ENCODE measurements at regions not wholly inside any gene's neighbourhood (a gene's known extent, or its start where the extent isn't known, plus 50 kb on each side); places are given as distances from the start of the nearest gene placed in this dataset.

DNA sequence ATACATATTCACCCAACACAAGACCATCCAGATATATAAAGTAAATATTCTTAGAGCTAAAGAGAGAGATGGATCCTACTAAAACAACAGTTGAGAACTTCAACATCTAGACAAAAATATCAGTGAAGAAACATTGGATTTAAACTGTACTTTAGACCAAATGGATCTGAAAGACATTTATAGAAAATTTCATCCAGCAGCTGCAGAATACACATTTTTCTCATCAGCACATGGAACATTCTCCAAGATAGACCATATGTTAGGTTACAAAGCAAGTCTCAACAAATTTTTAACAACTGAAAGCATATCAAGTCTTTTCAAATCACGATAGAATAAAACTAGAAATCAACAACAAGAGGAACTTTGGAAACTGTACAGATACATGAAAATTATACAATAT is 369.0 kb upstream of the CCDC54 start:
- Histone ChIP-seq H3K4me3 (ENCODE audit: low read length) (no peak overlapping the region), H3K27me3 (ENCODE audit: control insufficient read depth, insufficient read depth) (no peaks in the 10 kb centered on the region), H3K9me3 (ENCODE audit: control insufficient read depth, low read length) (no peaks in the 10 kb centered on the region), H3K27ac (ENCODE audit: low read length) (no peak overlapping the region), H3K4me1 (ENCODE audit: control insufficient read depth, insufficient read depth, low read length) (no peaks in the 10 kb centered on the region)
- intact Hi-C loops (cut with DNase I), result no loop called here
- no peak for DNase-seq
- 73% methylated on average over 1 of the region's 1 CpG for WGBS
- ATAC-seq, result no peak

DNA sequence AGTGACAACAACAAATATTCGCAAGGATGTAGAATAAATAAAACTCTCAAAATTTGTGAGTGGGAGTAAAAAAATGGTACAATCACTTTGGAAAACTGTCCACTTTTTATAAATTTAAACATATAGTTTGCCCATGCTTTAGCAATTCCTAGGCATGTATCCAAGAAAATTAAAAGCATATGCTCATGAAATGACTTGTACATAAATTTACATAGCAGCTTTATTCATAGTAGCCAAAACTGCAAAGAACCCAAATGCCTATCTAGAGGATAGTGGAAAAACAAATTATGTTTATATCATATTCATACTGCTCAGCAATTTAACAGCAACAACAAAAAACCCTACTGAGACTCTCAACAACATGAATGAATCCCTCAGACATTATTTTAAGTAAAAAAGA is 363.6 kb upstream of the CCDC54 start:
- no peak for ATAC-seq
- intact Hi-C loops (cut with DNase I), result no loop called here
- no peak for DNase-seq
- WGBS, result 91% methylated on average over 1 of the region's 1 CpG
- H3K27ac ChIP-seq (ENCODE audit: low read length), result no peak overlapping the region
- no peaks in the 10 kb centered on the region for H3K4me1 ChIP-seq (ENCODE audit: control insufficient read depth, insufficient read depth, low read length)
- H3K9me3 ChIP-seq (ENCODE audit: control insufficient read depth, low read length), result no peaks in the 10 kb centered on the region
- H3K4me3 ChIP-seq (ENCODE audit: low read length), result no peak overlapping the region
- H3K27me3 ChIP-seq (ENCODE audit: control insufficient read depth, insufficient read depth), result no peaks in the 10 kb centered on the region

DNA sequence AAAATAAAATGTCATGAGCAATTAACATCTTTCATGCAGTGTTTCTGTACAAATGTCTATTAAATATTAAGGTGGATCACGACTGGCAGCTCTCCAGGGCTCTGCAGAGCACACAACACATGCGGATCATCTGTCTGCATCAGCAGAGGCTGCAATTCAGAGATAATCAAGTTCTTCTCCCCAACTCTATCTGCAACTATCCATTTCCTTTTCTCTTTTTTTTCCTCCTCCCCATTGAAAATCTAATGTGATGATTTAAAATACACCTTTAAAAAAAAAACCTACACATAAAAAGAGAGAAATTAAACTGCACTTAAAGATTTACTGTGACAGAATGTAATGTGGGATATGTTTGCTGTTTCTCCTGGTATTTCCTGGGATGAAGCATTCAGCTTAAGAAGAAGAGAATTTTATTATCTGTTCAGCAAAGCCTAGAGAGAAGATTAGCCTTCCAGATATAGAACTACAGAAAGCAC is 352.6 kb upstream of the CCDC54 start:
- no peak overlapping the region for H3K27ac ChIP-seq (ENCODE audit: low read length)
- DNase-seq (no peak), ATAC-seq (no peak)
- no peaks in the 10 kb centered on the region for H3K27me3 ChIP-seq (ENCODE audit: control insufficient read depth, insufficient read depth)
- WGBS, result 20% methylated on average over 2 of the region's 2 CpGs
- intact Hi-C loops (cut with DNase I), result no loop called here
- H3K4me1 ChIP-seq (ENCODE audit: control insufficient read depth, insufficient read depth, low read length), result no peaks in the 10 kb centered on the region
- no peaks in the 10 kb centered on the region for H3K9me3 ChIP-seq (ENCODE audit: control insufficient read depth, low read length)
- no peak overlapping the region for H3K4me3 ChIP-seq (ENCODE audit: low read length)

DNA sequence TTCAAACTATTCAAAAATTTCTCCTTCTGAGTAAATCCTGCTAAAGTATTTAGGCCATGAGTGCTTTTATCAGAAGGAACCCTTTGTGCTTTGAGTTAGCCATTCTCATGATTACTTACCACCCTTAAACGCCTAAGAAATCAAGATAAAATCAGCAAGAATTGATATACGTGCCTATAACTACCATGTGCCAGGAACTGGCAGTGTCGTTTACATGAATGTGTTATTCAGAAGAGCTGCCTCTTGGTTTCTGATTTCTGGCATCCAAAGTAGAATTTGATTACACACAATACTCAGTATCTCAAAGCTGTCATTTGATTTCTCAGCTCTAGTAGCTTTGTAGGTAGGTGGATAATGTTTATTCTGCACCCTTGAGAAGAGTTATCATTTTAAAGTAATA is 351.3 kb upstream of the CCDC54 start:
- H3K27me3 ChIP-seq (ENCODE audit: control insufficient read depth, insufficient read depth), result no peaks in the 10 kb centered on the region
- DNase-seq (no peak), ATAC-seq (no peak)
- no peaks in the 10 kb centered on the region for H3K4me1 ChIP-seq (ENCODE audit: control insufficient read depth, insufficient read depth, low read length)
- intact Hi-C loops (cut with DNase I), result no loop called here
- WGBS, result 11% methylated on average over 3 of the region's 3 CpGs
- no peak overlapping the region for H3K27ac ChIP-seq (ENCODE audit: low read length)
- H3K4me3 ChIP-seq (ENCODE audit: low read length), result no peak overlapping the region
- H3K9me3 ChIP-seq (ENCODE audit: control insufficient read depth, low read length), result no peaks in the 10 kb centered on the region

DNA sequence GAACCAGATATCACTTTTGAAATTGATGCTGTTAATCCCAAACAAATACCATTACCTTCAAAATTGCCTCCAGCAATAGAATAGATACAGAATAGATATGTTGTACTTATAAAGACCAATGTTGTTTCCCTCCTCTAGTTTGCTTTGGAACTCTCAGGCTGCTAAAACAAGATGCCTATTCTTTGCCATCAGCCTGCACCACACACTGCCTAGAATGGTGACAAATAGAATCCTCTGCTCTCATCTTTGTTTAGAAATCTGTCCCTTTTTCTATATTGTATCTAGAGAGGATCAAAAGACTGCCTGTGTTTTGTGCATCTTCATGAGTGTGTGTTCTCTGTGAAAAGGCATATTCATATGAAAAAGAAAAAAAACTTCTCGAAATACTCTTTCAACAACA is 349.2 kb upstream of the CCDC54 start:
- no peaks in the 10 kb centered on the region for H3K9me3 ChIP-seq (ENCODE audit: control insufficient read depth, low read length)
- WGBS, result 78% methylated on average over 1 of the region's 1 CpG
- DNase-seq (no peak), ATAC-seq (no peak)
- intact Hi-C loops (cut with DNase I), result no loop called here
- H3K4me1 ChIP-seq (ENCODE audit: control insufficient read depth, insufficient read depth, low read length), result no peaks in the 10 kb centered on the region
- no peak overlapping the region for H3K27ac ChIP-seq (ENCODE audit: low read length)
- H3K4me3 ChIP-seq (ENCODE audit: low read length), result no peak overlapping the region
- H3K27me3 ChIP-seq (ENCODE audit: control insufficient read depth, insufficient read depth), result no peaks in the 10 kb centered on the region

DNA sequence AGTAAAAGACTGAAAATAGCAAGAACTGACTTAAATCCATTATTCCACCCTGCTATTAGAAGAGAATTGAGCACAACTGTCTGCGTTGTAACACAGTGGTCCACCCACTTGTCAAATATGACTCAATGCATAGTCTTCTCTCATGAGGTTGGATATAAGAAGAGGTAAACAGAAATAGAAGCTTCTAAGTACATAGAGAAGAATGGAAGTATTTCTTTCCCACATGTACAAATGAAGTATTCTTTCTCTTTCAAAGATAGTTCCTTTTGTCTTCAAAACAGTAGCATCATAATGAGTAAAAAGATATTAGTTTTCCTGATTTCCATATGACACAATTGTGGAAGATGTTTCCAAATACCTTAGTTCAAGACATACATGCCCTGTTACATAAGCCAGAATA is 348.6 kb upstream of the CCDC54 start:
- no peak for ATAC-seq
- no peak for DNase-seq
- 84% methylated on average over 1 of the region's 1 CpG for WGBS

DNA sequence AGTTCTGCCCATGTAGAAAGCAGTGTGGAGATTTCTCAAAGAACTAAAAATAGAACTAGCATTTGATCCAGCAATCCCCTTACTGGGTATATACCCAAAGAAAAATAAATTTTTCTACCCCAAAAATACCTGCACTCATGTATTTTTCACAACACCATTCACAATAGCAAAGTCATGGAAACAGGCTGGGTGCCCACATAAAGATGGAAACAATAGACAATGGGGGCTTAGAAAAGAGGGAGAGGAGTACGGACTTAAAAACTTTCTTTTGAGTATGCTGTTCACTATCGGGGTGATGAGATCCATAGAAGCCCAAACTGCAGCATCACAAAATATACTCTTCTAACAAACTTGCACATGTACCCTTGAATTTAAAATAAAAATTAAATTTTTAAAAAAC is 345.1 kb upstream of the CCDC54 start:
- intact Hi-C loops (cut with DNase I), result no loop called here
- Histone ChIP-seq H3K4me3 (ENCODE audit: low read length) (no peak overlapping the region), H3K4me1 (ENCODE audit: control insufficient read depth, insufficient read depth, low read length) (no peaks in the 10 kb centered on the region), H3K27me3 (ENCODE audit: control insufficient read depth, insufficient read depth) (no peaks in the 10 kb centered on the region), H3K27ac (ENCODE audit: low read length) (no peak overlapping the region), H3K9me3 (ENCODE audit: control insufficient read depth, low read length) (no peaks in the 10 kb centered on the region)
- ATAC-seq (no peak), DNase-seq (no peak)
- WGBS, result 88% methylated on average over 2 of the region's 2 CpGs

More for the DNA sequence above, 348.6 kb upstream of the CCDC54 start:
- Histone ChIP-seq H3K4me1 (ENCODE audit: control insufficient read depth, insufficient read depth, low read length) (no peaks in the 10 kb centered on the region), H3K4me3 (ENCODE audit: low read length) (no peak overlapping the region), H3K27ac (ENCODE audit: low read length) (no peak overlapping the region), H3K9me3 (ENCODE audit: control insufficient read depth, low read length) (no peaks in the 10 kb centered on the region), H3K27me3 (ENCODE audit: control insufficient read depth, insufficient read depth) (no peaks in the 10 kb centered on the region)
- intact Hi-C loops (cut with DNase I), result no loop called here

DNA sequence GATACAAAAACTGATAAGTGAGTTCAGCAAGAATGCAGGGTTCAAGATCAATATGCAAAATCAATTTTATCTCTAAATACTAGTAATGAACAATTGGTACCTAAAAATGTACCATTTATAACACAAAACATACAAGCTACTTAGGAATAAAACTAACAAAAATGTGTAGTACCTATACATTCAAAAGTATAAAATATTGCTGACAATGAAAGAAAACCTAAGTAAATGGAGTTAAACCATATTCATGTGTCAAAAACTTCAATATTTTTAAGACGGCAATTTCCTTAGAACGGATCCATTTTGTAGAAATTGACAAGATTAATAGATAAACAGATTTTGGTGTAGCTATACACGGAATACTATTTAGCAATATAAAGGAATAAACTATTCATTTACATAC is 343.1 kb upstream of the CCDC54 start:
- Histone ChIP-seq H3K4me1 (ENCODE audit: control insufficient read depth, insufficient read depth, low read length) (no peaks in the 10 kb centered on the region), H3K4me3 (ENCODE audit: low read length) (no peak overlapping the region), H3K27ac (ENCODE audit: low read length) (no peak overlapping the region), H3K27me3 (ENCODE audit: control insufficient read depth, insufficient read depth) (no peaks in the 10 kb centered on the region), H3K9me3 (ENCODE audit: control insufficient read depth, low read length) (no peaks in the 10 kb centered on the region)
- ATAC-seq, result no peak
- 93% methylated on average over 3 of the region's 3 CpGs for WGBS
- intact Hi-C loops (cut with DNase I), result no loop called here
- no peak for DNase-seq

DNA sequence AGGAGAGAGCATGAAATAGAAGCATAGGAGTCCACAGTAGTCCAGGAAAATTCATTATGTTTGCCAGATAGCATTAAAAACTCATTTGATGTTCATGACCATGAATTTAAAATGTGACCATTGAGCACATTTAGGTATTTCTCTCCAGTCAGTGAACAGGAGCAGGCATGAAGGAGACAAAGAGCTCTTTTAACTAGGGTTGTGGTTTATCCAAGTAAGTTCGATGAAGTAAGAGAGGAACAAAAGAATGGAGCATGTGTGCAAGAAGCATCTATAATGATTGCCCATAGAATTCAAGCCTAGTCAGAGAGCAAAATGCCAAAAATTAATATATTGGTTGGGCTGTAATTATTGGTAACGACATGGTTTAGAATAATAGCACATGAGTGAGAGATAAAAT is 342.1 kb upstream of the CCDC54 start:
- 78% methylated on average over 2 of the region's 2 CpGs for WGBS

DNA sequence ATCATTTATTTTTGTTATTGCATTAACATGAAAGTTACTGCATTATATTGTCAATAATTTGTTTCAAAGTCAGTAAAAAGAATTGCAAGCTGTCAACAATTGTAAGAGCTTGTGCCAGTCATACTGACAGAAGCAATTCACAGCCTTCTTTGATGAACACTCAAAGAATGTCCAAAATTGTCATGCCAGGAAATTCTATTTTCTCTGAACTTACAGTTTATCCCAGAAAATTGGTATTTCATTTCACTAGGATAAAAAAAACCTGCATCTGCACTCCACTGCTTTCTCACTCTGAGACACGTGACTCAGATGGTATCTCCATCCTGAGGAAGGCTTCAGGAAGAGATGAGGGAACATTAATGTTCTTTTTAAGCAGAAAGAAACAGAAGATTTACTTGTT is 332.6 kb upstream of the CCDC54 start:
- Histone ChIP-seq H3K9me3 (ENCODE audit: control insufficient read depth, low read length) (no peaks in the 10 kb centered on the region), H3K27ac (ENCODE audit: low read length) (no peak overlapping the region), H3K4me3 (ENCODE audit: low read length) (no peak overlapping the region), H3K4me1 (ENCODE audit: control insufficient read depth, insufficient read depth, low read length) (no peaks in the 10 kb centered on the region), H3K27me3 (ENCODE audit: control insufficient read depth, insufficient read depth) (no peaks in the 10 kb centered on the region)
- WGBS, result 46% methylated on average over 1 of the region's 1 CpG
- intact Hi-C loops (cut with DNase I), result no loop called here
- DNase-seq (no peak), ATAC-seq (no peak)

More for the DNA sequence above, 342.1 kb upstream of the CCDC54 start:
- Histone ChIP-seq H3K4me3 (ENCODE audit: low read length) (no peak overlapping the region), H3K4me1 (ENCODE audit: control insufficient read depth, insufficient read depth, low read length) (no peaks in the 10 kb centered on the region), H3K9me3 (ENCODE audit: control insufficient read depth, low read length) (no peaks in the 10 kb centered on the region), H3K27ac (ENCODE audit: low read length) (no peak overlapping the region), H3K27me3 (ENCODE audit: control insufficient read depth, insufficient read depth) (no peaks in the 10 kb centered on the region)
- DNase-seq, result no peak
- no peak for ATAC-seq
- intact Hi-C loops (cut with DNase I), result no loop called here

DNA sequence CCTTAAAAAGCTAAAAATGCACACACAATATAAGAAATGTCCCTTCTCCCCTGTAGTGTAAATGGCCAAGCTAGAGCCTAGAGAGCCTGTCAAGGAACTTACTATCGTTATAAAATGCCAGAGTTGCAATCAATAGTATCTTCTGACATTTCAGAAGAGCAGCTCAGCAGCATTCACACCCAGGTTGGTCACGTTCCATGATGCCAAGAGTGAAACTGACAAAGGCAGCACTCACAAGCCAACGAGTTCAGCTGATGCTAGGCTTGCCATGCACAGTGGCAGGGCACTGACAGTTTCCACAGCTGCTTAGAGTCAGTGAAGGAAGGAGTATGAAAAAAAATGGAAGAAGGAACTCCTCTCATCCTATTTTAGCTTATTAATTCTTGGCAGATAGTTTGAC is 331.4 kb upstream of the CCDC54 start:
- Histone ChIP-seq H3K4me1 (ENCODE audit: control insufficient read depth, insufficient read depth, low read length) (no peaks in the 10 kb centered on the region), H3K9me3 (ENCODE audit: control insufficient read depth, low read length) (no peaks in the 10 kb centered on the region), H3K27me3 (ENCODE audit: control insufficient read depth, insufficient read depth) (no peaks in the 10 kb centered on the region), H3K27ac (ENCODE audit: low read length) (no peak overlapping the region), H3K4me3 (ENCODE audit: low read length) (no peak overlapping the region)
- intact Hi-C loops (cut with DNase I), result no loop called here
- 38% methylated on average over 3 of the region's 3 CpGs for WGBS
- ATAC-seq, result peak; percentile 65 to 77
- DNase-seq, result no peak

DNA sequence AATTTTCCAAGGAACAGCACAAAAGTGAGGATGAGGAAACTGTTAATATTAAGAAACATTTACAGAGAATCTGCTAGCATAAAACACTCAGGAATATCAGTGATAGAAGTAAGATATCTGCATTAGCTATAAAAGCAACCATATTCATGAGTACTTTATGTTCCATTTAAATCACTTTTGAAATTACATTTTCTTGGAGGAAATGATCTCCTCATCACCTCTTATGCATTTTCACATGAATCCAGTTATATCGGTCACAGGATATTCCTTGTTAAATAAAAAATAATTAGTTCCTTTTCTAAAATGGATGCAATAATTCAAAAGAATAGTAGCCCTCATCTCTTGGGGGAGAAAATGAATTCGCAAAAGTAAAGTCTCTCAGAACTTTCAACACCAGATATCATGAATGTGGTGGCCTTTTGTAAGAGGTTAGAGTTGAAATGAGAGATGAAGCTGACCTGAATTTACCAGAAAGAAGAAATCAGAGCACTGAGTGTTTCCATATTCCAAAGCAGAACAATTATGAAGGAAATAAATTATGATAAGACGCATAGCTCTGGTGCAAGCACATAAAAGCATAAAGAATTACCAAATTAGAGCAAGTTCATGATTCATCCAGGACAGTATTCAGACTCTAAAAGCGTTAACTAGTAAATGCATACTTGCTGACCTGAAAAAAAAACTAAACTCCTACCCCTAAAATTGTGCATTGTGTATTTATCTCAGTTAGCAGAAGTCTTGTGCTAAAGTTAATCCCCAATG is 321.9 kb upstream of the CCDC54 start:
- H3K27me3 ChIP-seq (ENCODE audit: control insufficient read depth, insufficient read depth), result no peaks in the 10 kb centered on the region
- no peak overlapping the region for H3K27ac ChIP-seq (ENCODE audit: low read length)
- ATAC-seq (no peak), DNase-seq (no peak)
- WGBS, result 74% methylated on average over 4 of the region's 4 CpGs
- H3K9me3 ChIP-seq (ENCODE audit: control insufficient read depth, low read length), result no peaks in the 10 kb centered on the region
- no peaks in the 10 kb centered on the region for H3K4me1 ChIP-seq (ENCODE audit: control insufficient read depth, insufficient read depth, low read length)
- intact Hi-C loops (cut with DNase I), result no loop called here
- H3K4me3 ChIP-seq (ENCODE audit: low read length), result no peak overlapping the region

Measured in right cardiac atrium (tissue), 5 donors.